ENCODE measurements at regions not wholly inside any gene's neighbourhood (a gene's known extent, or its start where the extent isn't known, plus 50 kb on each side); places are given as distances from the start of the nearest gene placed in this dataset.

- Histone ChIP-seq H4K8ac (ENCODE audit: low read depth in 2 of 2, low read length in 2 of 2) (no peak overlapping the region), H3K18ac (ENCODE audit: low read depth, low read length) (no peak overlapping the region), H3K27me3 (ENCODE audit: control insufficient read depth, insufficient read depth, low read length) (no peaks in the 10 kb centered on the region), H2BK20ac (ENCODE audit: low read depth, low read length) (no peak overlapping the region), H3K9ac (ENCODE audit: low read depth, low read length) (no peak overlapping the region), H2AK5ac (ENCODE audit: low read depth, low read length) (no peak overlapping the region), H3K79me1 (ENCODE audit: low read depth in 1 of 2, low read length in 2 of 2) (no peaks in the 10 kb centered on the region), H2AFZ (replicated peaks; ENCODE audit: low read length, poor library complexity) (no peak overlapping the region), H3K4me1 (ENCODE audit: control insufficient read depth, insufficient read depth, low read length) (no peaks in the 10 kb centered on the region), H3K4ac (ENCODE audit: low read depth, low read length) (no peak overlapping the region), H2BK5ac (ENCODE audit: low read depth, low read length, poor library complexity, severe bottlenecking) (no peak overlapping the region), H3K56ac (ENCODE audit: extremely low read depth, insufficient read depth, low read length) (no peak overlapping the region), H4K5ac (ENCODE audit: low read depth, low read length) (no peak overlapping the region), H4K20me1 (ENCODE audit: insufficient read depth, low read length) (no peaks in the 10 kb centered on the region), H3K4me2 (ENCODE audit: low read depth, low read length) (no peak overlapping the region), H3K4me3 (ENCODE audit: insufficient read depth, low read depth, low read length) (no peak overlapping the region), H2BK15ac (ENCODE audit: low read depth, low read length) (no peak overlapping the region), H3K9me3 (ENCODE audit: control insufficient read depth, insufficient read depth, low read length) (no peaks in the 10 kb centered on the region), H4K91ac (ENCODE audit: insufficient read depth, low read depth, low read length) (no peak overlapping the region), H3K14ac (replicated peaks; ENCODE audit: low read depth, low read length) (no peak overlapping the region), H2BK120ac (ENCODE audit: low read depth, low read length) (no peak overlapping the region), H2AK9ac (replicated peaks; ENCODE audit: low read depth, low read length, poor library complexity) (no peak overlapping the region), H3K23ac (ENCODE audit: low read depth, low read length) (no peak overlapping the region), H3K27ac (ENCODE audit: insufficient read depth, low read length) (no peak overlapping the region), H3K9me1 (ENCODE audit: insufficient read depth, low read length) (no peaks in the 10 kb centered on the region), H3K36me3 (ENCODE audit: control insufficient read depth, insufficient read depth, low read length) (no peaks in the 10 kb centered on the region)
- ChIA-PET POLR2A (ENCODE audit: unreplicated experiment) (no interaction called here), CTCF (no interaction called here)
- intact Hi-C loops (cut with micrococcal nuclease), result no loop called here
- in situ Hi-C loops (cut with MboI; ENCODE audit: low sequenced_read_pairs), result no loop called here
- dilution Hi-C loops (cut with HindIII; ENCODE audit: low sequenced_read_pairs, unreplicated experiment), result no loop called here
- no peak for ATAC-seq (ENCODE audit: low read depth)
- TF ChIP-seq NFE2L2 (IDR thresholded peaks at IDR 0.05; ENCODE audit: low read depth, low read length), result no peak
- TF ChIP-seq RFX5 (IDR thresholded peaks at IDR 0.05; ENCODE audit: low read depth, low read length), result no peak
- TF ChIP-seq MAZ (IDR thresholded peaks at IDR 0.05; ENCODE audit: borderline replicate concordance, low read depth, low read length), result no peak
- no peak for TF ChIP-seq BHLHE40 (IDR thresholded peaks at IDR 0.05; ENCODE audit: low read depth, low read length)
- no peak for TF ChIP-seq MAFK (IDR thresholded peaks at IDR 0.05; ENCODE audit: low read depth, low read length)
- BruUV-seq (replicated peaks), result no TSS peak
- WGBS, 2 experiments (ENCODE audit: extremely low coverage in 2 of 2, insufficient read length in 1 of 2), result no CpG with 5 or more reads among the region's 1 CpG
- DNase-seq, result no peak
These were observed 278.9 kb downstream of the CENPW start for GRCh38 chr6:126618639-126619343.
